ENCODE measurements at regions not wholly inside any gene's neighbourhood (a gene's known extent, or its start where the extent isn't known, plus 50 kb on each side); places are given as distances from the start of the nearest gene placed in this dataset.

GRCh38 chr18:24819141-24819890, 358.9 kb downstream of the HRH4 start:
- DNase-seq (ENCODE audit: low read depth in 2 of 3, low spot score in 2 of 3), result no peak

- DNase-seq (ENCODE audit: low read depth in 2 of 3, low spot score in 2 of 3), result no peak
Observed at GRCh38 chr18:24825397-24825796, 365.0 kb downstream of the HRH4 start.

GRCh38 chr18:24826605-24827004, 366.2 kb downstream of the HRH4 start:
- DNase-seq (ENCODE audit: low read depth in 2 of 3, low spot score in 2 of 3), result no peak

- no peak for DNase-seq (ENCODE audit: low read depth in 2 of 3, low spot score in 2 of 3)
Observed at GRCh38 chr18:24827501-24827900, 367.1 kb downstream of the HRH4 start.

GRCh38 chr18:24831081-24831480, 370.6 kb downstream of the HRH4 start:
- DNase-seq (ENCODE audit: low read depth in 2 of 3, low spot score in 2 of 3), result no peak

GRCh38 chr18:24831871-24832665, 371.6 kb downstream of the HRH4 start:
- no peak for DNase-seq (ENCODE audit: low read depth in 2 of 3, low spot score in 2 of 3)

- no peak for DNase-seq (ENCODE audit: low read depth in 2 of 3, low spot score in 2 of 3)
Observed at GRCh38 chr18:24835751-24836150, 375.3 kb downstream of the HRH4 start.

GRCh38 chr18:24837066-24837465, 376.6 kb downstream of the HRH4 start:
- no peak for DNase-seq (ENCODE audit: low read depth in 2 of 3, low spot score in 2 of 3)

- no peak for DNase-seq (ENCODE audit: low read depth in 2 of 3, low spot score in 2 of 3)
Observed at GRCh38 chr18:24840051-24840450, 379.6 kb downstream of the HRH4 start.

GRCh38 chr18:24840640-24841039, 380.2 kb downstream of the HRH4 start:
- no peak for DNase-seq (ENCODE audit: low read depth in 2 of 3, low spot score in 2 of 3)

GRCh38 chr18:24841536-24841935, 381.1 kb downstream of the HRH4 start:
- no peak for DNase-seq (ENCODE audit: low read depth in 2 of 3, low spot score in 2 of 3)

GRCh38 chr18:24843123-24843522, 382.7 kb downstream of the HRH4 start:
- no peak for DNase-seq (ENCODE audit: low read depth in 2 of 3, low spot score in 2 of 3)

GRCh38 chr18:24846138-24846537, 385.7 kb downstream of the HRH4 start:
- DNase-seq (ENCODE audit: low read depth in 2 of 3, low spot score in 2 of 3), result no peak

- no peak for DNase-seq (ENCODE audit: low read depth in 2 of 3, low spot score in 2 of 3)
Observed at GRCh38 chr18:24850532-24850931, 390.1 kb downstream of the HRH4 start.

GRCh38 chr18:24853076-24853475, 392.6 kb downstream of the HRH4 start:
- no peak for DNase-seq (ENCODE audit: low read depth in 2 of 3, low spot score in 2 of 3)

- no peak for DNase-seq (ENCODE audit: low read depth in 2 of 3, low spot score in 2 of 3)
Observed at GRCh38 chr18:24860978-24861680, 400.7 kb downstream of the HRH4 start.

GRCh38 chr18:24862201-24862816, 401.9 kb downstream of the HRH4 start:
- DNase-seq (ENCODE audit: low read depth in 2 of 3, low spot score in 2 of 3), result no peak

- DNase-seq (ENCODE audit: low read depth in 2 of 3, low spot score in 2 of 3), result no peak
Observed at GRCh38 chr18:24868311-24868710, 407.9 kb downstream of the HRH4 start.

- no peak for DNase-seq (ENCODE audit: low read depth in 2 of 3, low spot score in 2 of 3)
Observed at GRCh38 chr18:24868760-24869237, 408.4 kb downstream of the HRH4 start.

GRCh38 chr18:24869285-24869684, 408.8 kb downstream of the HRH4 start:
- DNase-seq (ENCODE audit: low read depth in 2 of 3, low spot score in 2 of 3), result no peak

- no peak for DNase-seq (ENCODE audit: low read depth in 2 of 3, low spot score in 2 of 3)
Observed at GRCh38 chr18:24875286-24875685, 414.8 kb downstream of the HRH4 start.

Data from activated CD8-positive, alpha-beta memory T cell treated with anti-CD3 and anti-CD28 coated beads for 48 hours (primary cell).